ENCODE measurements at regions not wholly inside any gene's neighbourhood (a gene's known extent, or its start where the extent isn't known, plus 50 kb on each side); places are given as distances from the start of the nearest gene placed in this dataset.

DNA sequence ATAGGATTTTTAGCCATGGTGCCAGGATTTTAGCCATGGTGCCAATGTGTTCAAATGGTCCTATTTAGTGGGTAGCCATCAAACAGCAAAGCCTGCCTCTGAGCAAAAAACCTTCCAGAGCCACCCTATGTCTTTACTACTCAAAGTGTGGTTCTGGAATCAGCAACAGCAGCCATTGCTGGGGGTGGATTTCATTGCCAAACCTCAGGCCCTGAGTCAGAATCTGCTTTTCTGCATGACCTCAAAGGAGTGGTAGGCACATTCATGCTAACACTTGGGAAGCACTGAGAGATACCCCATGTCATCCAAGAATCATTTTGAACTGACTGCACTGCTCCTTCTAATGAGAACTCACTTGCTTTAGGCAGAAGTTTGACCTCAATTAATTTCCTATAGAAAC lies 603.0 kb downstream of the CDY2B start:
- TF ChIP-seq ZNF274 (IDR thresholded peaks at IDR 0.05; ENCODE audit: low read depth, low read length), result no peak
- TF ChIP-seq YY1 (IDR thresholded peaks at IDR 0.05; ENCODE audit: insufficient read depth, insufficient read length), result no peak
- no peak for TF ChIP-seq SUZ12 (IDR thresholded peaks at IDR 0.05; ENCODE audit: extremely low read depth, insufficient read depth, insufficient read length)

Measured in NT2/D1 (cell line).